ENCODE measurements at regions not wholly inside any gene's neighbourhood (a gene's known extent, or its start where the extent isn't known, plus 50 kb on each side); places are given as distances from the start of the nearest gene placed in this dataset.

DNA sequence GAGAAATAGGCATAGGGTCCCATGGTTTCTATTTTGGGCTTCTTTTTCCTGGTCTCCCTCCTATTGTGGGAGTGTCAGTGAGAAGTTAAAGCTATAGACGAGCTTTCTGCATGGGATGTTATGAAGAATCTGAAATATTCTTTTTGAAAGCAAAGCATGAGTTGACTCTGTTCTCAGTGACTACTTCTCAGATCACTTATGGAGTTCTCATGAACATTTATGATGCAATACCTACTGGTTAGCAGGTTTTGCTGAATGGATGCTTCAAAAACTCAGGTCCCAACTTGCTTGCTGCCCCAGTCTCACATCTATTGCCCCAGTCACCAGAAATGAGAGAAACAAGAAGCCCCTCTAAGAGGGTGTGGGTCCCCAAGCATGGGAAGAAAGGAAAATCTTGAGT lies 365.0 kb downstream of the HRH4 start:
- TF ChIP-seq, protein P1, sequence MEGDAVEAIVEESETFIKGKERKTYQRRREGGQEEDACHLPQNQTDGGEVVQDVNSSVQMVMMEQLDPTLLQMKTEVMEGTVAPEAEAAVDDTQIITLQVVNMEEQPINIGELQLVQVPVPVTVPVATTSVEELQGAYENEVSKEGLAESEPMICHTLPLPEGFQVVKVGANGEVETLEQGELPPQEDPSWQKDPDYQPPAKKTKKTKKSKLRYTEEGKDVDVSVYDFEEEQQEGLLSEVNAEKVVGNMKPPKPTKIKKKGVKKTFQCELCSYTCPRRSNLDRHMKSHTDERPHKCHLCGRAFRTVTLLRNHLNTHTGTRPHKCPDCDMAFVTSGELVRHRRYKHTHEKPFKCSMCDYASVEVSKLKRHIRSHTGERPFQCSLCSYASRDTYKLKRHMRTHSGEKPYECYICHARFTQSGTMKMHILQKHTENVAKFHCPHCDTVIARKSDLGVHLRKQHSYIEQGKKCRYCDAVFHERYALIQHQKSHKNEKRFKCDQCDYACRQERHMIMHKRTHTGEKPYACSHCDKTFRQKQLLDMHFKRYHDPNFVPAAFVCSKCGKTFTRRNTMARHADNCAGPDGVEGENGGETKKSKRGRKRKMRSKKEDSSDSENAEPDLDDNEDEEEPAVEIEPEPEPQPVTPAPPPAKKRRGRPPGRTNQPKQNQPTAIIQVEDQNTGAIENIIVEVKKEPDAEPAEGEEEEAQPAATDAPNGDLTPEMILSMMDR (IDR thresholded peaks at IDR 0.05): no peak
- TF ChIP-seq ZFX (IDR thresholded peaks at IDR 0.05; ENCODE audit: borderline replicate concordance): no peak

Data from 22Rv1 (cell line).